Testis (tissue), 2 donors: ENCODE measurements at regions not wholly inside any gene's neighbourhood (a gene's known extent, or its start where the extent isn't known, plus 50 kb on each side); places are given as distances from the start of the nearest gene placed in this dataset.

Experiments
- DNase-seq: peaks from one replicate; pipeline ENCODE4 v3.0.0-alpha.2; 2019
- H3K27ac ChIP-seq, 2 donors: fragments of 200-600 bp; sonication (generic); one replicate each; pipeline ENCODE4 v1.5.1; 2019
- H3K27me3 ChIP-seq: fragments of 200-600 bp; sonication (generic); one replicate; pipeline ENCODE4 v1.5.1; 2019
- H3K36me3 ChIP-seq: fragments of 200-600 bp; sonication (generic); one replicate; pipeline ENCODE4 v1.5.1; 2017; ENCODE audit warnings: low read depth; ENCODE audit errors: missing control alignments
- H3K4me1 ChIP-seq: fragments of 200-600 bp; sonication (generic); one replicate; pipeline ENCODE4 v1.5.1; 2019
- H3K4me3 ChIP-seq, 2 donors: fragments of 200-600 bp; sonication (generic); one replicate each; pipeline ENCODE4 v1.5.1; 2017 to 2019
- H3K9me3 ChIP-seq: fragments of 200-600 bp; sonication (generic); one replicate; pipeline ENCODE4 v1.5.1; 2017
- POLR2A ChIP-seq: fragments of 450-650 bp; IDR thresholded peaks from one replicate; pipeline ENCODE4 v1.6.1; 2017; ENCODE audit warnings: antibody characterized with exemption, mild to moderate bottlenecking, moderate library complexity
- WGBS, 2 donors: methylation state at CpG; one replicate each; pipeline ENCODE4 v1.1.5; 2018; 5-methylcytosine and 5-hydroxymethylcytosine counted together
- intact Hi-C: fragments of 100-400 bp; cut with DNase I; formaldehyde crosslinking; loops from one replicate; pipeline ENCODE4 v1.15.1; 2023; ENCODE audit warnings: low total_unique reads
- TF ChIP-seq, protein P1 (sequence below), 3 experiments: fragments of 450-650 bp in 2 of 3; fragments of 200-600 bp in 1 of 3; sonication (generic) in 1 of 3; IDR thresholded peaks; one replicate each; pipeline ENCODE4 v1.5.1; 2016 to 2019; ENCODE audit warnings: antibody characterized with exemption in 3 of 3, mild to moderate bottlenecking in 2 of 3, moderate library complexity in 1 of 3

DNA sequence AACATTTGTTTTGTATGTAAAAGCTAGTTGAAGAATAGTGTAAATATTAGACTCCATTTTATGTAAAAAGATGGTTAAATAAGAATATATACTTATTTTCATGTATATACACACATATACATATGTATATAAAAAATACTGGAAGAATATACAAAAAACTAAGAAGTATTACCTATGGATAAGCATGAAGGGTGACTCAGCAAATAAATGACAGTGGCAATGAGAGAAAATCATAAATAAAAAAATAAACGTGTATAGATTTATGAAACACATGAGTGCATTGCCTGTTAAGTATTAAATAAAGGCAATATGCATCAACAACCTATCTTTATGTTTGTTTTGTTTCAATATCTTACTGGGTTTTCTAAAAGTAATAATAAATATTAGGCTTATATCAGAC is 435.3 kb downstream of the CYLC2 start:
- 74 to 78% methylated on average over 1 of the region's 1 CpG for WGBS, 2 donors
- intact Hi-C loops = no loop called here
- TF ChIP-seq POLR2A = no peak
- TF ChIP-seq, protein P1, sequence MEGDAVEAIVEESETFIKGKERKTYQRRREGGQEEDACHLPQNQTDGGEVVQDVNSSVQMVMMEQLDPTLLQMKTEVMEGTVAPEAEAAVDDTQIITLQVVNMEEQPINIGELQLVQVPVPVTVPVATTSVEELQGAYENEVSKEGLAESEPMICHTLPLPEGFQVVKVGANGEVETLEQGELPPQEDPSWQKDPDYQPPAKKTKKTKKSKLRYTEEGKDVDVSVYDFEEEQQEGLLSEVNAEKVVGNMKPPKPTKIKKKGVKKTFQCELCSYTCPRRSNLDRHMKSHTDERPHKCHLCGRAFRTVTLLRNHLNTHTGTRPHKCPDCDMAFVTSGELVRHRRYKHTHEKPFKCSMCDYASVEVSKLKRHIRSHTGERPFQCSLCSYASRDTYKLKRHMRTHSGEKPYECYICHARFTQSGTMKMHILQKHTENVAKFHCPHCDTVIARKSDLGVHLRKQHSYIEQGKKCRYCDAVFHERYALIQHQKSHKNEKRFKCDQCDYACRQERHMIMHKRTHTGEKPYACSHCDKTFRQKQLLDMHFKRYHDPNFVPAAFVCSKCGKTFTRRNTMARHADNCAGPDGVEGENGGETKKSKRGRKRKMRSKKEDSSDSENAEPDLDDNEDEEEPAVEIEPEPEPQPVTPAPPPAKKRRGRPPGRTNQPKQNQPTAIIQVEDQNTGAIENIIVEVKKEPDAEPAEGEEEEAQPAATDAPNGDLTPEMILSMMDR (IDR thresholded peaks at IDR 0.05) = no peak

DNA sequence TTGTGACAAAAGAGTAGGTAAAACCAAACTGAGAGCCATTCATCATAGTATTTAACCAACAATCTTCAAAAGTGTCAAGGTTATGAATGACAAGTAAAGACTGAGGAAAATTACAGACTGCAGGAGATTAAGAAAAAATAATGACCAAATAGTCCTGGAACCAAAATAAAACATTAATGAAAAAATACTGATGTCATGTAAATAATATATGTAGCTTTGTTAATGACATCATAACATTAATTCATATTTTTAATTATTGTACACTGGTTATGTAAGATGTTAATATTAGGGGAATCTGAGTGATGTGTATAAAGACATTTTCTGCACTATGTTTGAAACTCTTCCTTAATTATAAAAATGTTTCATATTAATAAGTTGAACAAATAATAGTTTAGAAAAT is 436.7 kb downstream of the CYLC2 start:
- no peaks in the 10 kb centered on the region for H3K9me3 ChIP-seq
- H3K27me3 ChIP-seq = no peaks in the 10 kb centered on the region
- no peak for TF ChIP-seq POLR2A
- TF ChIP-seq, protein P1 (IDR thresholded peaks at IDR 0.05) = no peak
- DNase-seq = no peak
- intact Hi-C loops = no loop called here
- H3K36me3 ChIP-seq = no peaks in the 10 kb centered on the region
- no peak overlapping the region for H3K27ac ChIP-seq
- H3K4me1 ChIP-seq = no peaks in the 10 kb centered on the region
- H3K4me3 ChIP-seq = no peak overlapping the region

More for the DNA sequence above, 435.3 kb downstream of the CYLC2 start:
- no peak for DNase-seq
- H3K4me1 ChIP-seq = no peaks in the 10 kb centered on the region
- H3K4me3 ChIP-seq = no peak overlapping the region
- no peaks in the 10 kb centered on the region for H3K36me3 ChIP-seq
- no peaks in the 10 kb centered on the region for H3K27me3 ChIP-seq
- H3K27ac ChIP-seq = no peak overlapping the region
- no peaks in the 10 kb centered on the region for H3K9me3 ChIP-seq

DNA sequence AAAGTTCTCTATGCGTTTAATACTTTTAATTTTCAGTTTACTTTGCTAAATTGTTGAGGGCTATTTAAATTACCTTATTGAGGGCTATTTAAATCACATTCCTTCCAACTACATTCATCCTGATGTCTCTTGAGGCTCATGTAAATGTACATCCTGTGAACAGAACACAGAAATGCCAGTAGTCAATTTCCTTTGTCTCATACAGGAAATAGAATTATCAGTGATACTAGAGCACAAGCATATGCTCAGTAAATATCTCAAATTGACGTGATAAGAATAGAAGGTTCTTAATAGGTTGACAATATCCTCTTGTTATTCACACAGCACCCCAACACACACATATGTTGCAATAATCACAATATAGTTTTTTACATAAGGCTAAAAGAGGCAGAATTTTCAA is 449.0 kb downstream of the CYLC2 start:
- H3K4me3 ChIP-seq = no peak overlapping the region
- no peaks in the 10 kb centered on the region for H3K27me3 ChIP-seq
- intact Hi-C loops = no loop called here
- no peaks in the 10 kb centered on the region for H3K9me3 ChIP-seq
- DNase-seq = no peak
- WGBS, 2 donors = 48 to 52% methylated on average over 2 of the region's 2 CpGs
- H3K4me1 ChIP-seq = no peaks in the 10 kb centered on the region
- no peaks in the 10 kb centered on the region for H3K36me3 ChIP-seq
- TF ChIP-seq, protein P1 (IDR thresholded peaks at IDR 0.05) = no peak
- no peak overlapping the region for H3K27ac ChIP-seq

DNA sequence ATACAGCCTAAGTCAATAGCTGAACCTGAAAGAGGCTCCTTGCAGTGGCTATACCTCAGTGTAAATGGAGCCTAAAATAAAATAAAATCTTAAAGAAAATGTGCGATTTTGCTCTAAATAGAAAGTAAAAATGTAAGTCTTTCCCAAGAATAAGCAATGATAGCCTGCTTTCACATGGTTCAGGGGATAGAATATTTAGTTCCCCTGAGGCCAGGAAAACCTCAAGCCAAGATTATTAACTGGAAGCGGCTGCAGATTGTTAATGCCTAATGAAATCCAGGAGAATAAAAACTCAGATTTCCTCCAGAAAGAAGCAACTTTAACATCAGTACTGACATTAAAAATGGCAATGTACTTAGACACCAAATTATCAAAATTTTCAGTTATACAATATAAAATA is 463.7 kb downstream of the CYLC2 start:
- H3K27me3 ChIP-seq = no peaks in the 10 kb centered on the region
- H3K9me3 ChIP-seq = no peaks in the 10 kb centered on the region
- H3K4me1 ChIP-seq = no peaks in the 10 kb centered on the region
- no peak overlapping the region for H3K4me3 ChIP-seq
- TF ChIP-seq POLR2A = no peak
- TF ChIP-seq, protein P1 (IDR thresholded peaks at IDR 0.05) = no peak
- intact Hi-C loops = no loop called here
- no peak overlapping the region for H3K27ac ChIP-seq
- H3K36me3 ChIP-seq = no peaks in the 10 kb centered on the region
- WGBS, 2 donors = 50 to 72% methylated on average over 2 of the region's 2 CpGs
- DNase-seq = no peak

DNA sequence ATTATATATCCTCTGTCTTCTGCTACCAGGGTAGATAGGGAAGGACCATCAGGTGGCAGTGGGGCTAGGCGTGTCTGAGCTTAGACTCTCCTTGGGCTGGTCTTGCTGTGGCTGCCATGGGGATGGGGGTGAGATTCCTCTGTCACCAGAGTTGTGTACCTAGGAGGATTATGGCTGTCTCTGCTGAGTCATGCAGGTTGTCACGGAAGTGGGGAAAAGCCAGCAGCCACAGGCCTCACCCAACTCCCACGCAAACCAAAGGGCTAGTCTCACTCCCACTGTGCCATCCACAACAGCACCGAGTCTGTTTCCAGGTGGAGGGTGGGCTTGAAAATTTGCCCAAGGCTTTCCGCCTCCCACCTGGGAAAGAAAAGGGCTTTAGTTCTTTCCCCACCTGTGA is 476.1 kb downstream of the CYLC2 start:
- no peaks in the 10 kb centered on the region for H3K4me1 ChIP-seq
- 58 to 81% methylated on average over 5 of the region's 5 CpGs for WGBS, 2 donors
- no peak overlapping the region for H3K4me3 ChIP-seq
- TF ChIP-seq POLR2A = no peak
- TF ChIP-seq, protein P1 (IDR thresholded peaks at IDR 0.05) = no peak
- intact Hi-C loops = no loop called here
- no peaks in the 10 kb centered on the region for H3K36me3 ChIP-seq
- no peaks in the 10 kb centered on the region for H3K9me3 ChIP-seq
- no peaks in the 10 kb centered on the region for H3K27me3 ChIP-seq
- no peak for DNase-seq
- no peak overlapping the region for H3K27ac ChIP-seq
